Liver (tissue), 3 donors: ENCODE measurements at regions not wholly inside any gene's neighbourhood (a gene's known extent, or its start where the extent isn't known, plus 50 kb on each side); places are given as distances from the start of the nearest gene placed in this dataset.

ENCODE experiments used
- CTCF ChIP-seq: fragments of 150-350 bp; IDR thresholded peaks from 2 replicates; pipeline ENCODE4 v1.5.1; 2017; ENCODE audit warnings: improper control_type of control experiment, low read depth, low read length; ENCODE audit not compliant: missing input control
- SP1 ChIP-seq: IDR thresholded peaks from 2 replicates; pipeline ENCODE4 v1.6.1; 2018; ENCODE audit warnings: antibody characterized with exemption, mild to moderate bottlenecking
- YY1 ChIP-seq: IDR thresholded peaks from 2 replicates; pipeline ENCODE4 v1.6.1; 2016; ENCODE audit warnings: antibody characterized with exemption, mild to moderate bottlenecking
- donor health status: healthy.
- donor health status: healthy.

GRCh38 chr11:95324826-95325225 lies 93.8 kb upstream of the SESN3 start:
- no peak for TF ChIP-seq SP1
- no peak for TF ChIP-seq YY1
- no peak for TF ChIP-seq CTCF
